ENCODE measurements at regions not wholly inside any gene's neighbourhood (a gene's known extent, or its start where the extent isn't known, plus 50 kb on each side); places are given as distances from the start of the nearest gene placed in this dataset.

- no peak for TF ChIP-seq POLR2A (IDR thresholded peaks at IDR 0.05)
- TF ChIP-seq CTCF (IDR thresholded peaks at IDR 0.05) = no peak
Measured at GRCh38 chr3:105243076-105243475, 123.6 kb upstream of the ALCAM start.

Measured in body of pancreas (tissue), 4 donors.